Mucosa of rectum (tissue), 2 donors: ENCODE measurements at regions not wholly inside any gene's neighbourhood (a gene's known extent, or its start where the extent isn't known, plus 50 kb on each side); places are given as distances from the start of the nearest gene placed in this dataset.

Source experiments
- H3K27ac ChIP-seq, 2 donors: one replicate each; pipeline ENCODE4 v1.7.0; 2013; ENCODE audit warnings: inconsistent platforms in 2 of 2, low read depth in 2 of 2, low read length in 2 of 2
- H3K27me3 ChIP-seq, 2 donors: one replicate each; pipeline ENCODE4 v1.7.0; 2013; ENCODE audit warnings: low read length in 2 of 2; ENCODE audit not compliant: control insufficient read depth in 2 of 2, insufficient read depth in 2 of 2
- H3K36me3 ChIP-seq, 2 donors: one replicate each; pipeline ENCODE4 v1.7.0; 2013; ENCODE audit warnings: low read length in 2 of 2; ENCODE audit not compliant: control insufficient read depth in 2 of 2, insufficient read depth in 2 of 2
- H3K4me1 ChIP-seq, 2 donors: one replicate each; pipeline ENCODE4 v1.7.0; 2013; ENCODE audit warnings: low read length in 2 of 2, mild to moderate bottlenecking in 1 of 2; ENCODE audit not compliant: control insufficient read depth in 2 of 2, insufficient read depth in 2 of 2
- H3K4me3 ChIP-seq, 2 donors: one replicate each; pipeline ENCODE4 v1.7.0; 2013; ENCODE audit warnings: low read length in 2 of 2
- H3K9ac ChIP-seq, 2 donors: one replicate each; pipeline ENCODE4 v1.7.0; 2013; ENCODE audit warnings: low read length in 2 of 2, low read depth in 1 of 2, mild to moderate bottlenecking in 1 of 2
- H3K9me3 ChIP-seq, 2 donors: one replicate each; pipeline ENCODE4 v1.7.0; 2013; ENCODE audit warnings: low read length in 2 of 2; ENCODE audit not compliant: control insufficient read depth in 2 of 2
- donor health status: healthy.
- donor health status: Normal muscosa, but diverticular disease.

- no peak overlapping the region for H3K27ac ChIP-seq
- no peak overlapping the region for H3K4me3 ChIP-seq
- no peaks in the 10 kb centered on the region for H3K27me3 ChIP-seq
- H3K4me1 ChIP-seq, result no peaks in the 10 kb centered on the region
- no peak overlapping the region for H3K9ac ChIP-seq
- H3K9me3 ChIP-seq, result no peaks in the 10 kb centered on the region
- H3K36me3 ChIP-seq, result no peaks in the 10 kb centered on the region
Observed at GRCh38 chr1:208880433-208881100, 636.4 kb upstream of the PLXNA2 start.

- Histone ChIP-seq H3K36me3 (no peaks in the 10 kb centered on the region), H3K27me3 (no peaks in the 10 kb centered on the region), H3K9me3 (no peaks in the 10 kb centered on the region), H3K4me1 (no peaks in the 10 kb centered on the region), H3K27ac (no peak overlapping the region), H3K9ac (no peak overlapping the region), H3K4me3 (no peak overlapping the region)
Observed at GRCh38 chr1:208885060-208885459, 640.9 kb upstream of the PLXNA2 start.

- H3K27ac ChIP-seq, result no peak overlapping the region
- H3K4me1 ChIP-seq, result no peaks in the 10 kb centered on the region
- H3K4me3 ChIP-seq, result no peak overlapping the region
- H3K27me3 ChIP-seq, result no peaks in the 10 kb centered on the region
- no peaks in the 10 kb centered on the region for H3K36me3 ChIP-seq
- H3K9me3 ChIP-seq, result no peaks in the 10 kb centered on the region
- no peak overlapping the region for H3K9ac ChIP-seq
Observed at GRCh38 chr1:208885650-208886049, 641.5 kb upstream of the PLXNA2 start.

- Histone ChIP-seq H3K36me3 (no peaks in the 10 kb centered on the region), H3K27me3 (no peaks in the 10 kb centered on the region), H3K4me3 (no peak overlapping the region), H3K9me3 (no peaks in the 10 kb centered on the region), H3K9ac (no peak overlapping the region), H3K27ac (no peak overlapping the region), H3K4me1 (no peaks in the 10 kb centered on the region)
Observed at GRCh38 chr1:208888376-208888775, 644.2 kb upstream of the PLXNA2 start.

GRCh38 chr1:208892147-208892546 lies 648.0 kb upstream of the PLXNA2 start:
- H3K27ac ChIP-seq, result no peak overlapping the region
- H3K4me1 ChIP-seq, result no peaks in the 10 kb centered on the region
- H3K4me3 ChIP-seq, result no peak overlapping the region
- no peak overlapping the region for H3K9ac ChIP-seq
- H3K36me3 ChIP-seq, result no peaks in the 10 kb centered on the region
- H3K9me3 ChIP-seq, result no peaks in the 10 kb centered on the region
- no peaks in the 10 kb centered on the region for H3K27me3 ChIP-seq

GRCh38 chr1:208893251-208893650 lies 649.1 kb upstream of the PLXNA2 start:
- Histone ChIP-seq H3K9ac (no peak overlapping the region), H3K27ac (no peak overlapping the region), H3K9me3 (no peaks in the 10 kb centered on the region), H3K36me3 (no peaks in the 10 kb centered on the region), H3K27me3 (no peaks in the 10 kb centered on the region), H3K4me3 (no peak overlapping the region), H3K4me1 (no peaks in the 10 kb centered on the region)

GRCh38 chr1:208895181-208895580 lies 651.0 kb upstream of the PLXNA2 start:
- Histone ChIP-seq H3K27ac (no peak overlapping the region), H3K27me3 (no peaks in the 10 kb centered on the region), H3K4me3 (no peak overlapping the region), H3K9ac (no peak overlapping the region), H3K36me3 (no peaks in the 10 kb centered on the region), H3K9me3 (no peaks in the 10 kb centered on the region), H3K4me1 (no peaks in the 10 kb centered on the region)

GRCh38 chr1:208895820-208896219 lies 651.6 kb upstream of the PLXNA2 start:
- Histone ChIP-seq H3K9ac (no peak overlapping the region), H3K9me3 (no peaks in the 10 kb centered on the region), H3K4me3 (no peak overlapping the region), H3K36me3 (no peaks in the 10 kb centered on the region), H3K27ac (no peak overlapping the region), H3K4me1 (no peaks in the 10 kb centered on the region), H3K27me3 (no peaks in the 10 kb centered on the region)

- Histone ChIP-seq H3K27me3 (no peaks in the 10 kb centered on the region), H3K4me1 (no peaks in the 10 kb centered on the region), H3K4me3 (no peak overlapping the region), H3K27ac (no peak overlapping the region), H3K9me3 (no peaks in the 10 kb centered on the region), H3K36me3 (no peaks in the 10 kb centered on the region), H3K9ac (no peak overlapping the region)
Observed at GRCh38 chr1:208896768-208897167, 652.6 kb upstream of the PLXNA2 start.

- Histone ChIP-seq H3K36me3 (no peaks in the 10 kb centered on the region), H3K27me3 (no peaks in the 10 kb centered on the region)
Observed at GRCh38 chr1:208899438-208899837, 655.3 kb upstream of the PLXNA2 start.

More at GRCh38 chr1:208899438-208899837, 655.3 kb upstream of the PLXNA2 start:
- Histone ChIP-seq H3K27ac (no peak overlapping the region), H3K9me3 (no peaks in the 10 kb centered on the region), H3K4me3 (no peak overlapping the region), H3K9ac (no peak overlapping the region), H3K4me1 (no peaks in the 10 kb centered on the region)
